ENCODE measurements at regions not wholly inside any gene's neighbourhood (a gene's known extent, or its start where the extent isn't known, plus 50 kb on each side); places are given as distances from the start of the nearest gene placed in this dataset.

- no TSS peak for BruUV-seq (replicated peaks)
- WGBS (ENCODE audit: low lambda C conversion rate) = 5% methylated on average over 2 of the region's 2 CpGs
- no peak overlapping the region for H3K27ac ChIP-seq (ENCODE audit: extremely low read length, insufficient read depth, low read length)
- no peak for FAIRE-seq
- ATAC-seq = no peak
- no peak overlapping the region for H3K4me2 ChIP-seq (ENCODE audit: low read depth, low read length)
- in situ Hi-C loops (cut with HindIII; ENCODE audit: extremely low pct_ligation_motif_present, low pct_unique_long_range_greater_than_20kb) = no loop called here
- H3K9ac ChIP-seq (ENCODE audit: insufficient read depth, low read depth, low read length) = no peak overlapping the region
- DNase-seq (ENCODE audit: low spot score) = no peak
- H3K36me3 ChIP-seq (replicated peaks in 1 of 2; ENCODE audit: control insufficient read depth in 1 of 2, insufficient read depth in 2 of 2, low read length in 2 of 2) = no peaks in the 10 kb centered on the region
- no peak overlapping the region for H3K4me3 ChIP-seq (replicated peaks in 1 of 3; ENCODE audit: insufficient read depth in 1 of 3, low read depth in 2 of 3, low read length in 3 of 3)
- CTCF ChIA-PET (ENCODE audit: low intra/inter-chr PET ratio, low total read pairs) = no interaction called here
- intact Hi-C loops (cut with micrococcal nuclease; ENCODE audit: unreplicated experiment) = no loop called here
- TF ChIP-seq ZNF234 (CRISPR knock-in tag; conservative IDR thresholded peaks at IDR 0.05) = no peak
- TF ChIP-seq NR2F6 (IDR thresholded peaks at IDR 0.05) = no peak
- TF ChIP-seq NR2F6 (CRISPR knock-in tag; IDR thresholded peaks at IDR 0.05) = no peak
- TF ChIP-seq DDIT3 (CRISPR knock-in tag; IDR thresholded peaks at IDR 0.05) = no peak
- TF ChIP-seq CEBPZ (IDR thresholded peaks at IDR 0.05; ENCODE audit: low read length) = no peak
- TF ChIP-seq ZEB1 (IDR thresholded peaks at IDR 0.05; ENCODE audit: insufficient replicate concordance, low read depth) = no peak
- no peak for TF ChIP-seq RFX3 (CRISPR knock-in tag; IDR thresholded peaks at IDR 0.05)
- no peak for TF ChIP-seq MXI1 (IDR thresholded peaks at IDR 0.05; ENCODE audit: borderline replicate concordance, low read depth, low read length)
- no peak for TF ChIP-seq CBX2 (IDR thresholded peaks at IDR 0.05; ENCODE audit: low read depth, low read length)
- no peak for TF ChIP-seq CBX2 (CRISPR knock-in tag; IDR thresholded peaks at IDR 0.05; ENCODE audit: low read depth)
- no peak for TF ChIP-seq ZBTB8A (CRISPR knock-in tag; IDR thresholded peaks at IDR 0.05; ENCODE audit: borderline replicate concordance, low read depth)
- no peak for TF ChIP-seq MIXL1 (CRISPR knock-in tag; IDR thresholded peaks at IDR 0.05)
- TF ChIP-seq POLR2AphosphoS5 (IDR thresholded peaks at IDR 0.05; ENCODE audit: low read depth, low read length) = no peak
- TF ChIP-seq MYPOP (CRISPR knock-in tag; IDR thresholded peaks at IDR 0.05) = no peak
- TF ChIP-seq HNF4A (CRISPR knock-in tag; IDR thresholded peaks at IDR 0.05) = no peak
- no peak for TF ChIP-seq RFX5 (IDR thresholded peaks at IDR 0.05; ENCODE audit: low read depth, low read length)
- TF ChIP-seq KLF16 (CRISPR knock-in tag; IDR thresholded peaks at IDR 0.05) = no peak
- TF ChIP-seq ZNF432 (CRISPR knock-in tag; IDR thresholded peaks at IDR 0.05; ENCODE audit: borderline replicate concordance) = no peak
- no peak for TF ChIP-seq ZFP82 (CRISPR knock-in tag; IDR thresholded peaks at IDR 0.05; ENCODE audit: borderline replicate concordance)
- TF ChIP-seq ETV6 (CRISPR knock-in tag; conservative IDR thresholded peaks at IDR 0.05) = no peak
- no peak for TF ChIP-seq SKI (IDR thresholded peaks at IDR 0.05; ENCODE audit: partially characterized antibody)
- no peak for TF ChIP-seq CENPT (CRISPR knock-in tag; IDR thresholded peaks at IDR 0.05; ENCODE audit: low read depth)
- peaks cover 67% of the 10 kb centered on the region for H3K9me3 ChIP-seq (ENCODE audit: low read length)
- no peak overlapping the region for H2AFZ ChIP-seq (ENCODE audit: low read length)
- no peaks in the 10 kb centered on the region for H4K20me1 ChIP-seq (ENCODE audit: insufficient read depth, low read length)
- POLR2A ChIA-PET = no interaction called here
- no peaks in the 10 kb centered on the region for H3K27me3 ChIP-seq (ENCODE audit: control insufficient read depth in 1 of 2, insufficient read depth in 2 of 2, low read length in 2 of 2)
- H3K4me1 ChIP-seq (ENCODE audit: insufficient read depth, low read length) = no peaks in the 10 kb centered on the region
- no peaks in the 10 kb centered on the region for H3K79me2 ChIP-seq (ENCODE audit: insufficient read depth, low read length)
Observed at GRCh38 chr13:57988276-57988675, 356.7 kb downstream of the PCDH17 start.

Data from HepG2 (cell line).